Tibial artery (tissue), 4 donors: ENCODE measurements at regions not wholly inside any gene's neighbourhood (a gene's known extent, or its start where the extent isn't known, plus 50 kb on each side); places are given as distances from the start of the nearest gene placed in this dataset.

ENCODE experiments used
- DNase-seq, 2 donors: peaks; one replicate each; pipeline ENCODE4 v3.0.0-alpha.2; 2019
- H3K27ac ChIP-seq, 2 donors: fragments of 200-600 bp; sonication (generic) in 1 of 2; 1 replicate in 1 of 2; 2 replicates in 1 of 2; pipeline ENCODE4 v1.5.1; 2018 to 2019; ENCODE audit warnings: mild to moderate bottlenecking in 1 of 2
- H3K27me3 ChIP-seq, 2 donors: fragments of 200-600 bp; sonication (generic) in 1 of 2; one replicate each; pipeline versions ENCODE4 v1.5.1 to v1.6.0; 2016 to 2019
- H3K36me3 ChIP-seq, 3 donors: fragments of 200-600 bp; sonication (generic) in 2 of 3; one replicate each; pipeline ENCODE4 v1.5.1; 2016 to 2019; ENCODE audit warnings: mild to moderate bottlenecking in 2 of 3
- H3K4me1 ChIP-seq, 4 donors: fragments of 200-600 bp; sonication (generic) in 2 of 4; 1 replicate in 3 of 4; 2 replicates in 1 of 4; pipeline ENCODE4 v1.5.1; 2016 to 2019
- H3K4me3 ChIP-seq, 2 donors: fragments of 200-600 bp; sonication (generic) in 1 of 2; 1 replicate in 1 of 2; 2 replicates in 1 of 2; pipeline ENCODE4 v1.5.1; 2018 to 2019; ENCODE audit warnings: mild to moderate bottlenecking in 2 of 2
- H3K9me3 ChIP-seq, 3 donors: fragments of 200-600 bp; sonication (generic) in 1 of 3; one replicate each; pipeline ENCODE4 v1.5.1; 2016 to 2019
- intact Hi-C: fragments of 100-400 bp; cut with DNase I; formaldehyde crosslinking; loops from one replicate; pipeline ENCODE4 v1.15.0; 2023; ENCODE audit warnings: low total_unique reads
- TF ChIP-seq, protein P1 (sequence below), 2 experiments: fragments of 200-600 bp in 1 of 2; fragments of 450-650 bp in 1 of 2; IDR thresholded peaks; one replicate each; pipeline ENCODE4 v1.5.1; 2017 to 2019; ENCODE audit warnings: antibody characterized with exemption in 2 of 2, mild to moderate bottlenecking in 1 of 2, moderate library complexity in 1 of 2

- Histone ChIP-seq H3K36me3 (no peaks in the 10 kb centered on the region), H3K9me3 (no peaks in the 10 kb centered on the region), H3K27me3 (peaks cover 0 to 5% of the 10 kb centered on the region in 2 donors), H3K4me3 (no peak overlapping the region), H3K27ac (no peak overlapping the region), H3K4me1 (no peaks in the 10 kb centered on the region)
- intact Hi-C loops: no loop called here
- no peak for DNase-seq
- TF ChIP-seq, protein P1, sequence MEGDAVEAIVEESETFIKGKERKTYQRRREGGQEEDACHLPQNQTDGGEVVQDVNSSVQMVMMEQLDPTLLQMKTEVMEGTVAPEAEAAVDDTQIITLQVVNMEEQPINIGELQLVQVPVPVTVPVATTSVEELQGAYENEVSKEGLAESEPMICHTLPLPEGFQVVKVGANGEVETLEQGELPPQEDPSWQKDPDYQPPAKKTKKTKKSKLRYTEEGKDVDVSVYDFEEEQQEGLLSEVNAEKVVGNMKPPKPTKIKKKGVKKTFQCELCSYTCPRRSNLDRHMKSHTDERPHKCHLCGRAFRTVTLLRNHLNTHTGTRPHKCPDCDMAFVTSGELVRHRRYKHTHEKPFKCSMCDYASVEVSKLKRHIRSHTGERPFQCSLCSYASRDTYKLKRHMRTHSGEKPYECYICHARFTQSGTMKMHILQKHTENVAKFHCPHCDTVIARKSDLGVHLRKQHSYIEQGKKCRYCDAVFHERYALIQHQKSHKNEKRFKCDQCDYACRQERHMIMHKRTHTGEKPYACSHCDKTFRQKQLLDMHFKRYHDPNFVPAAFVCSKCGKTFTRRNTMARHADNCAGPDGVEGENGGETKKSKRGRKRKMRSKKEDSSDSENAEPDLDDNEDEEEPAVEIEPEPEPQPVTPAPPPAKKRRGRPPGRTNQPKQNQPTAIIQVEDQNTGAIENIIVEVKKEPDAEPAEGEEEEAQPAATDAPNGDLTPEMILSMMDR (IDR thresholded peaks at IDR 0.05): no peak
Measured at GRCh38 chr11:112470355-112470754, 209.7 kb upstream of the PLET1 start.

GRCh38 chr11:112471731-112472130 is 211.1 kb upstream of the PLET1 start:
- TF ChIP-seq, protein P1 (IDR thresholded peaks at IDR 0.05): no peak
- no peak overlapping the region for H3K4me3 ChIP-seq
- no peaks in the 10 kb centered on the region for H3K9me3 ChIP-seq
- no peaks in the 10 kb centered on the region for H3K36me3 ChIP-seq
- no peak for DNase-seq
- intact Hi-C loops: no loop called here
- no peaks in the 10 kb centered on the region for H3K4me1 ChIP-seq
- H3K27ac ChIP-seq: no peak overlapping the region
- H3K27me3 ChIP-seq: peaks cover 0 to 5% of the 10 kb centered on the region in 2 donors

GRCh38 chr11:112477152-112477551 is 216.5 kb upstream of the PLET1 start:
- no peaks in the 10 kb centered on the region for H3K4me1 ChIP-seq
- no peaks in the 10 kb centered on the region for H3K36me3 ChIP-seq
- TF ChIP-seq, protein P1 (IDR thresholded peaks at IDR 0.05): no peak
- no peak overlapping the region for H3K4me3 ChIP-seq
- H3K27ac ChIP-seq: no peak overlapping the region
- no peak for DNase-seq
- peaks cover 0 to 3% of the 10 kb centered on the region in 2 donors for H3K27me3 ChIP-seq
- H3K9me3 ChIP-seq: no peaks in the 10 kb centered on the region
- intact Hi-C loops: no loop called here

GRCh38 chr11:112477581-112478317 is 217.1 kb upstream of the PLET1 start:
- intact Hi-C loops: no loop called here
- Histone ChIP-seq H3K27ac (no peak overlapping the region), H3K27me3 (peaks cover 0 to 3% of the 10 kb centered on the region in 2 donors), H3K36me3 (no peaks in the 10 kb centered on the region), H3K4me3 (no peak overlapping the region), H3K9me3 (no peaks in the 10 kb centered on the region), H3K4me1 (no peaks in the 10 kb centered on the region)
- DNase-seq: no peak
- TF ChIP-seq, protein P1 (IDR thresholded peaks at IDR 0.05): no peak

DNA sequence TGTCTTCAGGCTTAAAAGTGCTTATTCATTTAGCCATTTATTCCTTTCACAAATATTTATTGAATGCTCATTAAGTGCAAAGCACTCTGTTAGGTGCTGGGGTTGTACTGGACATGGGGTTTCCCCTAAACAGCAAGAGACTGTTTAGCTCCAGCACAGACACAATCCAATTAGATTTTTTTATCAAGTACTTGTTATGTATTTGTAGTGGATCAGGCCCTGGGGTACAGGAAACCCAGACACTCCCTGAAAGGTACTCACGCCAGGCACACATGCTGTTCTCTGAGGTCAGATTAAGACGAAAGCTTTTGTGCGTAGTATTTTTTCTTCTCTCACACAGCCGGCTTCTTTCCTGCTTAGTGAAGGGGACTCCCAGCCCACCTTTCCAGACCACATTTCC is 218.1 kb upstream of the PLET1 start:
- intact Hi-C loops: no loop called here
- no peak for DNase-seq
- Histone ChIP-seq H3K9me3 (no peaks in the 10 kb centered on the region), H3K36me3 (no peaks in the 10 kb centered on the region), H3K27me3 (peaks cover 0 to 3% of the 10 kb centered on the region in 2 donors), H3K4me1 (no peaks in the 10 kb centered on the region), H3K27ac (no peak overlapping the region), H3K4me3 (no peak overlapping the region)
- TF ChIP-seq, protein P1 (IDR thresholded peaks at IDR 0.05): no peak
